Astrocyte (in vitro differentiated cells and primary cell): ENCODE measurements at regions not wholly inside any gene's neighbourhood (a gene's known extent, or its start where the extent isn't known, plus 50 kb on each side); places are given as distances from the start of the nearest gene placed in this dataset.

Source experiments
- EZH2 ChIP-seq: IDR thresholded peaks from 2 replicates; pipeline ENCODE4 v1.6.1; 2012; ENCODE audit warnings: mild to moderate bottlenecking, low read length, inconsistent platforms; ENCODE audit not compliant: insufficient read depth
- TF ChIP-seq, protein P1 (sequence below): IDR thresholded peaks from 2 replicates; pipeline ENCODE4 v1.5.1; 2011; ENCODE audit warnings: low read depth, mild to moderate bottlenecking, inconsistent platforms, low read length, moderate library complexity; ENCODE audit not compliant: insufficient read depth

DNA sequence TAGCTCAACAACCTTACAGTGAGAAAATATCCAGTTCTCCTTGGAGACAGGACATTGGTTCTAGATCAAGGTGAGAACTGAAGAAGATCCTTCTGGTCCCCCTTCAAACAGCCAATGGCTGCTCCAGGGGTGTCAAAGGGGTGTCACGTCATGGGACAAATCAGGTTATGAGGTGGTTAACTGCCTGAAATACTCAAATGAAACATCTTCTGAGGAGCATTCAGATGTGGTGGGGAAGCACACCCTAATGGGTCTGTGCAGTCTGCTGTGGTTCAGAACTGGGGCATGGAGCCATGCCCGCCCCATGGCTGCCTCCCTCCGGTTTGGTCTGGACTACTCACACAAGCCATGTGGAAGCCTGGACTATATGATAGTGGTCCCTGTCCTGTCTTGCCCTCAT lies 52.4 kb upstream of the PARP11 start:
- TF ChIP-seq, protein P1, sequence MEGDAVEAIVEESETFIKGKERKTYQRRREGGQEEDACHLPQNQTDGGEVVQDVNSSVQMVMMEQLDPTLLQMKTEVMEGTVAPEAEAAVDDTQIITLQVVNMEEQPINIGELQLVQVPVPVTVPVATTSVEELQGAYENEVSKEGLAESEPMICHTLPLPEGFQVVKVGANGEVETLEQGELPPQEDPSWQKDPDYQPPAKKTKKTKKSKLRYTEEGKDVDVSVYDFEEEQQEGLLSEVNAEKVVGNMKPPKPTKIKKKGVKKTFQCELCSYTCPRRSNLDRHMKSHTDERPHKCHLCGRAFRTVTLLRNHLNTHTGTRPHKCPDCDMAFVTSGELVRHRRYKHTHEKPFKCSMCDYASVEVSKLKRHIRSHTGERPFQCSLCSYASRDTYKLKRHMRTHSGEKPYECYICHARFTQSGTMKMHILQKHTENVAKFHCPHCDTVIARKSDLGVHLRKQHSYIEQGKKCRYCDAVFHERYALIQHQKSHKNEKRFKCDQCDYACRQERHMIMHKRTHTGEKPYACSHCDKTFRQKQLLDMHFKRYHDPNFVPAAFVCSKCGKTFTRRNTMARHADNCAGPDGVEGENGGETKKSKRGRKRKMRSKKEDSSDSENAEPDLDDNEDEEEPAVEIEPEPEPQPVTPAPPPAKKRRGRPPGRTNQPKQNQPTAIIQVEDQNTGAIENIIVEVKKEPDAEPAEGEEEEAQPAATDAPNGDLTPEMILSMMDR: no peak
- no peak for TF ChIP-seq EZH2
